Activated naive CD4-positive, alpha-beta T cell treated with anti-CD3 and anti-CD28 coated beads, Interleukin-2, amount 10 ng/mL, durations not matched to agents 7 days and 5 days (primary cell): ENCODE measurements at regions not wholly inside any gene's neighbourhood (a gene's known extent, or its start where the extent isn't known, plus 50 kb on each side); places are given as distances from the start of the nearest gene placed in this dataset.

Experiments used
- CTCF ChIA-PET: fragments of 350-600 bp; sonication (Branson Sonifier 250); formaldehyde crosslinking; loops from one replicate; lab custom pipeline; 2021; ENCODE audit warnings: antibody characterized with exemption; lab: Charles Lee
- DNase-seq: peaks from one replicate; pipeline ENCODE4 v3.0.0-alpha.2; 2020
- H3K27ac Mint-ChIP-seq: one replicate; pipeline ENCODE4 v1.8.0; 2021; ENCODE audit warnings: mild to moderate bottlenecking, moderate library complexity, mixed read lengths
- H3K27me3 Mint-ChIP-seq: one replicate; pipeline ENCODE4 v1.8.0; 2021; ENCODE audit warnings: mild to moderate bottlenecking, mixed read lengths
- H3K36me3 Mint-ChIP-seq: one replicate; pipeline ENCODE4 v1.8.0; 2021; ENCODE audit warnings: mixed read lengths
- H3K4me1 Mint-ChIP-seq: one replicate; pipeline ENCODE4 v1.8.0; 2021; ENCODE audit warnings: mixed read lengths
- H3K4me3 Mint-ChIP-seq: one replicate; pipeline ENCODE4 v1.8.0; 2021; ENCODE audit warnings: mild to moderate bottlenecking, moderate library complexity, mixed read lengths
- H3K9me3 Mint-ChIP-seq: one replicate; pipeline ENCODE4 v1.8.0; 2021; ENCODE audit warnings: mixed read lengths

DNA sequence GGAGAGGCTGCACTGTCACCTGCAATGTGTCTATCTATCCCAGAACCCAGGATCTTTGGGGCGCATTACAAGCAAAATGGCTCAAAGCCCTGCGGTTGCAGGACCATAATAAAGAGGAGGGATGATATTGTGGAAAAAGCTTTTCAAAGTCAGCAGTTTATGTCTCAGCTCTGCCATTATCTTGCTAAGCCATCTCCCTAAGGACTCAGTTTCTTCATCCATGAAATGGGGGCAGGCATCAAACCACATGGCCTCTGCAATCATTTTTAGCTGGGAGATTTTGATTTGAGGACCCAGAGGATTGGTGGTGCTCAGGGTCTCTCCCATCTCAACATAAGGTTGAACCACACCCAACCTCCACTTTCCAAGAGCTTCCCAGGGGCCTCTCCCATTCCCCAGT is 513.8 kb downstream of the MIAT start:
- no peaks in the 10 kb centered on the region for H3K9me3 Mint-ChIP-seq
- no peaks in the 10 kb centered on the region for H3K36me3 Mint-ChIP-seq
- H3K4me1 Mint-ChIP-seq = no peaks in the 10 kb centered on the region
- DNase-seq = no peak
- CTCF ChIA-PET = no interaction called here
- peaks cover 24% of the 10 kb centered on the region for H3K27me3 Mint-ChIP-seq
- H3K27ac Mint-ChIP-seq = no peak overlapping the region
- no peak overlapping the region for H3K4me3 Mint-ChIP-seq

DNA sequence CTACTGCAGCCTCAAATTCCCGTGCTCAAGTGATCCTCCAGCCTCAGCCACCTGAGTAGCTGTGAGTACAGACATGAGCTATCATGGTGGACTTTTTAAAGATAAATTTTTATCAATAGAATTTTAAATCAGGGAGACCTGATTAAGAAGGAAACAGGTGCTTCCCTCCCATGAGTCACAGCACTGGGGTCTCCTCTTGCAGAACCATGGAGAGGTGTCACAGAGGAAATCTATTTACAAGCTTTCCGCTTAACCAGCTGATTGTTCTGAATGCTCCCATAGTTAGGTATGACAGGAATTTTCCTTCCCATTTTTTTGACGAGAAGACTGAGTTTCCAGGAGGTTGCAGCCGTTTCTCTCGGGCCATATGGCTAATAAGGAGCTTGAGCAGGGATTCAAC is 516.1 kb downstream of the MIAT start:
- H3K4me3 Mint-ChIP-seq = no peak overlapping the region
- H3K9me3 Mint-ChIP-seq = no peaks in the 10 kb centered on the region
- H3K27ac Mint-ChIP-seq = no peak overlapping the region
- CTCF ChIA-PET = no interaction called here
- no peak for DNase-seq
- no peaks in the 10 kb centered on the region for H3K4me1 Mint-ChIP-seq
- peaks cover 24% of the 10 kb centered on the region for H3K27me3 Mint-ChIP-seq
- H3K36me3 Mint-ChIP-seq = no peaks in the 10 kb centered on the region

DNA sequence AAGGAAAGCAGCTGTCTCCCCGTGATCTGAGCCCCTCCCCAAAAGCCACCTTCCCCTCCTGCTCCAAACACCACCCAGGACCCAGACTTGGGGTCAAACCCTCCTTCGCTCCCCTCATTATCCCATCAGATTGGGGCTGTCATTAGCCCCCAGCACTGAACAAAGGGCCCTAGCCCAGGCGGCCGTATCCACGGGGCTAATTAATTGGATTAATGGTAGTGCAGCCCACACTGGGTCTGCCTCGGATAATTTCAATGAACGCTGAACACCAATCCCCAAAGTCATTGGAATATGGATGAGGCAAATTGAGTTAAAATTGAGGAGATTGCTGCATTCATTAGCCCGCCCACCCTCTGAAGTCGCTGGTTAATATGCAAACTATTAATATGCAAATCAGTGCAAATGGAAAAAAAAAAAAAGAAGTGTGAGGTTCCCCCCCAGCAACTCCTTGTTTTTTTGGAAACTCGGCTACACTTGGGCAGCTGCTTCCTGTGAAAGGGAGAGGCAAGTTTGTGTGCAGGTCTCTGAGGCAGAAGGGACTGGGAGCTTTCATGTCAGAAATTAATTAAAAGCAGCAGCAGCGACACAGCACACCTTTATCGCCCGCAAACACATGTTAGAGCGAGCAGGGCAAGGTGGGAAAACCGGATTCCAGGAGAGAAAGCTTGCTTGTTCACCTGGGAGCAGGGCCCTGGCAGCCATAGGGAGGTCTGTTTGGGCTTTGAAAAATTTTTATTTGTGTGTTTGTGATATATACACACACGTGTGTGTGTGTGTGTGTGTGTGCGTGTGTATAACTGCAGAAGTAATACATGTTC is 517.8 kb downstream of the MIAT start:
- CTCF ChIA-PET = no interaction called here
- Mint-ChIP-seq H3K4me3 (no peak overlapping the region), H3K27me3 (peaks cover 24% of the 10 kb centered on the region), H3K9me3 (no peaks in the 10 kb centered on the region), H3K36me3 (no peaks in the 10 kb centered on the region), H3K4me1 (no peaks in the 10 kb centered on the region), H3K27ac (no peak overlapping the region)
- DNase-seq = no peak

DNA sequence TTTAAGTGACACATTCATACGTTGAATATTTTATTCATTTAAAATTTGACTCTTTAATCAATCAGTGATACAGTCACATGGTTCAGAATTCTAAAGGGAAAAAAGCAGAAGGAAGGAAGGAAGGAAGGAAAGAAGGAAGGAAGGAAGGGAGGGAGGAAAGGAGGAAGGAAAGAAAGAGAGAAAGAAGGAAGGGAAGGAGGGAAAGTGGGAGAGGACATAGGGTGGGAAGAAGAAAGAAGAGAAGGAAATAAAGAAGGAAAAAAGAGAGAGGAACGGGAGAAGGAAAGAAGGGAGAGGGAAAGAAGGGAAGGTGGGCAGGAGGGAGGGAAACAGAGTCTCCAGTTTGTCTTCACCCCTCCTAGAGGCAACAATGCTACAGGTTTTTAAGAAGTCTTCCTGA is 518.6 kb downstream of the MIAT start:
- H3K36me3 Mint-ChIP-seq = no peaks in the 10 kb centered on the region
- no peak for DNase-seq
- H3K9me3 Mint-ChIP-seq = no peaks in the 10 kb centered on the region
- CTCF ChIA-PET = no interaction called here
- no peaks in the 10 kb centered on the region for H3K4me1 Mint-ChIP-seq
- H3K27me3 Mint-ChIP-seq = peaks cover 24% of the 10 kb centered on the region
- H3K27ac Mint-ChIP-seq = no peak overlapping the region
- H3K4me3 Mint-ChIP-seq = no peak overlapping the region

DNA sequence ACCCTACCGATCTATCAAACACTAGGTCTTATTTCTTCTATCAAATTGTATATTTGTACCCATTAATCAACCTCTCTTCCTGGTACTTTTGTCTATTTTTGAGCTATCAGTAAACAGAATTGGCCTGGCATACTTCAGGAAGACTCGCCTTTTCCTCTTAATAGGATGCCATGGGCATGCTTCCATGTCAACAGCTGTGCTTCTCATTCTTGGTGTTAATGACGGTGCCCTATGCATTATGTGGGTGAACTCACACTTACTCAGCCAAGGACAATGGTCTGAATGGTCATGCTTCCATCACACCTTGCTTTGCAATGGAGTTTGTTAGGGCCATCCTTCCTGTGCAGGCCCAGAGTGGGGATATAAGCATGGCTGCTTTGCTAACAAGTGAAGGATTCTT is 521.8 kb downstream of the MIAT start:
- CTCF ChIA-PET = no interaction called here
- no peaks in the 10 kb centered on the region for H3K36me3 Mint-ChIP-seq
- no peaks in the 10 kb centered on the region for H3K9me3 Mint-ChIP-seq

DNA sequence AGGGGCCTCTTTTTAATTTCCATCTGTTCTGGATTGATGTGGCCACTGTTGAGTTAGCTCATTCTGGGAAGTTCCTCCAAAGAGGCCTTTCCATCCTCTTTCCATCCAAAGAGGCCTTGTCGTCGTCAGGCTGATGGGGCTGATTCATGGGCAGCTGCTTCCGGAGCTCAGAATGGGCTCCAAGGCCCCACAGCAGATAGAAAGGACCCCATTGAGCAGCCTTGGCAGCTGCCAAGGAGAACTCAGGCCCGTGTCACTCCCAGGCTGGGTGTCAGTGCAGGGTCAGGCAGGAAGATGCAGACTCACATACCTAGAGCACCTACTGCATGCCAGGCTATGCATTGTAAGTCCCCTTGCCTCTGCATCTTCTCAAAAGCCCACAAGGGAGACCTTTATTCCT is 524.1 kb downstream of the MIAT start:
- H3K4me1 Mint-ChIP-seq = no peaks in the 10 kb centered on the region
- H3K36me3 Mint-ChIP-seq = no peaks in the 10 kb centered on the region
- no peak overlapping the region for H3K4me3 Mint-ChIP-seq
- H3K9me3 Mint-ChIP-seq = no peaks in the 10 kb centered on the region
- DNase-seq = no peak
- no peaks in the 10 kb centered on the region for H3K27me3 Mint-ChIP-seq
- H3K27ac Mint-ChIP-seq = no peak overlapping the region
- CTCF ChIA-PET = no interaction called here

More for the DNA sequence above, 521.8 kb downstream of the MIAT start:
- no peak for DNase-seq
- H3K4me1 Mint-ChIP-seq = no peaks in the 10 kb centered on the region
- H3K4me3 Mint-ChIP-seq = no peak overlapping the region
- peaks cover 18% of the 10 kb centered on the region for H3K27me3 Mint-ChIP-seq
- H3K27ac Mint-ChIP-seq = no peak overlapping the region

DNA sequence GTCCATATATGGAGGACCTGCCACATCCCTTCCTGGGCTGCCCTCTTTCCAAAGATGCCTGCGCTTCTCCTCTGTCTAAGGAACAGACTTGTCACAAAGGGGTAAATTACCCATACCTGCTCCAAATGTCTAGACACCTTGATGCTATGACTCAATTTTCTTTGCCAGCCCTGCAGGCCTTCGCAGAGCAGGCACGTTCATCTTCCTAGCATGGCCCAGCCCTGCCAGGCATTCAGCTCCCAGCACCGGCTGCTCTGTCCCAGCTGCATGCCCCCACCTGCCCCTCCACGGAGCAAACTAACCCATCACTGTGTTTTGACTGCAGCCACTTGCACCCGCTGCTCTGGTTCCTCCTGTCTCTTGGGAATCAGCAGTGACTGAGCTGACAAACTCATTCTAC is 526.1 kb downstream of the MIAT start:
- no peaks in the 10 kb centered on the region for H3K36me3 Mint-ChIP-seq
- H3K9me3 Mint-ChIP-seq = no peaks in the 10 kb centered on the region
- no peak overlapping the region for H3K27ac Mint-ChIP-seq
- H3K4me1 Mint-ChIP-seq = no peaks in the 10 kb centered on the region
- H3K27me3 Mint-ChIP-seq = no peaks in the 10 kb centered on the region
- no peak for DNase-seq
- CTCF ChIA-PET = no interaction called here
- H3K4me3 Mint-ChIP-seq = no peak overlapping the region

DNA sequence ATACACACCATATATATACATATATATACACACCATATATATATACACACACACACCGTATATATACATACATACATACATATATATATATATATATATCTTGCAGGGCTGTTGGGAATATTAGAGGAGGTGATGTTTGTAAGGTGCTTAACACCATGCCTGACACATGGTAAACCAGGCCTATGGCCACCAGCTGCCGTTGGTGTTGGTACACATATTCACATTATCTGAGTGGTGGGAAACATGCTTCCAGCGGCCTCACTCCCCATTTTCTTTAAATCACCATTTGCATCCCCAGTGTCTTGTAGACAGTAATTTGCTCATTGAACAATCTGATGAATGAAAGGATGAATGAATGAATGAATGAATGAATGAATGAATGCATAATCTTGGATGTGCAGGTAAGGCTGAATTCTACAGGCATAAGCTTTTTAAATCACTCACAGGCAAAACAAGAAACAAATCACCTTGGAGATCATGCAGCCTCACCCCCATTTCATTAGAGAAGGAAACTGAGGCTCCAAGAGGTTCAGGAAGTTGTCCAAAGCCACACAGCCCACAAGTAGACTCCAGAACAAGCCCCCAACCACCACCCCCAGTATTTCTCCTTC is 527.8 kb downstream of the MIAT start:
- H3K36me3 Mint-ChIP-seq = no peaks in the 10 kb centered on the region
- H3K4me3 Mint-ChIP-seq = no peak overlapping the region
- H3K27ac Mint-ChIP-seq = no peak overlapping the region
- H3K9me3 Mint-ChIP-seq = no peaks in the 10 kb centered on the region
- no peaks in the 10 kb centered on the region for H3K4me1 Mint-ChIP-seq
- DNase-seq = no peak
- H3K27me3 Mint-ChIP-seq = no peaks in the 10 kb centered on the region
- CTCF ChIA-PET = no interaction called here

DNA sequence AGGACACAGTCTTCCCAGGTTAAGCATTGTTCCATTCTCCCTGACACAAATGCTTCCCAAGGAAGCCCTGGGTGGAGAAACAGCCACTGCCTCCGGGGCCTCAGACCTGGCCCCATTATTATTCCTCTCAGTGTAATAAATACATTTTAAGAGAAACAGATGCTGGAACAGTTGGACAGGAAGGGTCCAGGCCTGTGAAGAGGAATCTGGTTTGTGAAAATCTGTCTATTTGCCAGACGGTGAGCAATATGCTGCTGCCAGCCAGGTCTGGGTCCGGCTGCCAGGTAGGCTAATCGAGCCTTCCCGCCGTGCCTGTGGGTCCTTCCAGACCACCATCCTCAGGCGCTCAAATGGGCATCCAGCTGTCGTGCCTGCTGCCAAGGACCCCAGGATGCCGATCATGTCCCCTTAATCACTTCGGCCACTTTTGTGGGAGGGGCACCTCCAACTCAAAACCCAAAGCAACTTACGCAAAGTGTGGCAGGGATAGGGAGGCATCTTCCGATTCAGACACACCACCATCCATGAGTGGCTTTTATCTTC is 528.4 kb downstream of the MIAT start:
- Mint-ChIP-seq H3K27ac (no peak overlapping the region), H3K4me3 (no peak overlapping the region), H3K27me3 (no peaks in the 10 kb centered on the region), H3K36me3 (no peaks in the 10 kb centered on the region), H3K9me3 (no peaks in the 10 kb centered on the region), H3K4me1 (no peaks in the 10 kb centered on the region)
- DNase-seq = no peak
- CTCF ChIA-PET = no interaction called here

DNA sequence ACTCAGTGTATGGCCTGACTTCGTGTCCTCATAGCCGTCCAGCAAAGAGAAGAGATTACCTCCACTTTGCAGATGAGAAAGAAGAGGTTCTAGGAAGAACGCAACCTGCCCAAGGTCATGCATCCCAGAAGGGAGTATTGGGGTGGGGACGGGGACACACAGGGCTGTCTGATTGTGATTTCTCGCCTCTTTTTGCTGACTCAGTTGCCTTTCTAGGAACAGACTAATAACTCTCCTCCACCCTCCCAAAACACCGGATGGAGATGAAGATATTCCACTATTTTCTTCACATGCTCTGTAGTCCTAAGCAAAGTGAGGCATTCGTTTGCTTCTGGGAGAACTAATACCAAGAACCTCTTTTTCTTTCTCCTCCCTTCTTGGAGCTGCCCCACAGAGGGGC is 529.3 kb downstream of the MIAT start:
- Mint-ChIP-seq H3K4me1 (no peaks in the 10 kb centered on the region), H3K27me3 (no peaks in the 10 kb centered on the region), H3K36me3 (no peaks in the 10 kb centered on the region), H3K27ac (no peak overlapping the region), H3K9me3 (peaks cover 2% of the 10 kb centered on the region), H3K4me3 (no peak overlapping the region)
- CTCF ChIA-PET = no interaction called here
- no peak for DNase-seq

DNA sequence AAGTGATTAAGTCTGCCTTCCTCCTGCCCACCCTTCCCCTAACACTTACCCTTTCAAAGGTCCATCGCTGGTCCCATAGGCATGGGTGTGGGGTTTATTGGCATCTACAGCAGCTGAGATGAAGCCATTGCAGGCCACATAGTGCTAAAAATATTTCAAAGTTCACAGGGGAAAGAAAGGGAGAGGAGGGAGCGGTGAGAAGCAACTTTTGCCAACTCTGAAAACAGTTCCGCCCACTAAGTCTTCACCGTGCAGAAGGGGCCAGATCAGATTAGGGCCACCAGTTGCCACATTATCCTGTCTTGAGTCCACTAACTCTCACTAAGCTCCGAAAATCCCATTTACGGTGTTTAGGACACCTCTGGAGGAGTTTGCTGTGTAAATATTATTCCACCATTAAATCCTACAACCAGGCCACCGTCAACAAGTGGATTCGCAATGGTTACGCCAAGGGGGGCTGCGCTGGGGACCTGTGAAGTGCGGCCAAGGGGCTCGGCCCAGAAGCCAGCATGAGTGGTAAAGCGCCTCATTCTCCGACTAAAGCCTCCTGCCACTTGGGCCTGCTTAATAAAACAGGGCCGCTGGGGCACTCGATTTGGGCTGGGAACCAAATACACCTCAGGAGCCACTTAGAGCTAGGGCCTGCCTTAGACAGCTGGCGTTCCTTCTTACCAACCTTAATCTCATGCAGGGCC is 534.9 kb downstream of the MIAT start:
- no peaks in the 10 kb centered on the region for H3K36me3 Mint-ChIP-seq
- H3K4me1 Mint-ChIP-seq = no peaks in the 10 kb centered on the region
- H3K27ac Mint-ChIP-seq = no peak overlapping the region
- H3K27me3 Mint-ChIP-seq = no peaks in the 10 kb centered on the region
- H3K4me3 Mint-ChIP-seq = no peak overlapping the region
- H3K9me3 Mint-ChIP-seq = peaks cover 5% of the 10 kb centered on the region
- no peak for DNase-seq
- CTCF ChIA-PET = no interaction called here

DNA sequence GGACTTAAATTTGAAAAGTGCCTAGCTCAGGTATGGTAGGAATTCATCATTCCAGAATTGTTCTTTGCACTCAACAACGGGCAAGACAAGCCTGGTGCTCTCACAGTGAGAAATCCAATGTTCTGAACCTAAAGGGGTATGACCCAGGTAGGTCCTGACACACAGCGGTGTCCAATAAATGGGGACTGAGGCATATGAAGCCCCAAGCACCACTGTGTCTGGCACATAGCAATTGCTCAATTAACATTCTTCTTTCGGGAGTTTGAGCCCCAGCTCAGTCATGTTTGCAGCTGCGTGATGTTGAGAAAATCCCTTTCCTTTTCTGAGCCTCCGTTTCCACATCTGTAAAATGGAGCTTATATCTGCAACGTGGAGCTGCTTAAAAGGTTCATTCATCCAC is 535.8 kb downstream of the MIAT start:
- no peak for DNase-seq
- Mint-ChIP-seq H3K9me3 (peaks cover 6% of the 10 kb centered on the region), H3K27me3 (no peaks in the 10 kb centered on the region), H3K36me3 (no peaks in the 10 kb centered on the region), H3K27ac (no peak overlapping the region), H3K4me1 (no peaks in the 10 kb centered on the region), H3K4me3 (no peak overlapping the region)
- CTCF ChIA-PET = no interaction called here

DNA sequence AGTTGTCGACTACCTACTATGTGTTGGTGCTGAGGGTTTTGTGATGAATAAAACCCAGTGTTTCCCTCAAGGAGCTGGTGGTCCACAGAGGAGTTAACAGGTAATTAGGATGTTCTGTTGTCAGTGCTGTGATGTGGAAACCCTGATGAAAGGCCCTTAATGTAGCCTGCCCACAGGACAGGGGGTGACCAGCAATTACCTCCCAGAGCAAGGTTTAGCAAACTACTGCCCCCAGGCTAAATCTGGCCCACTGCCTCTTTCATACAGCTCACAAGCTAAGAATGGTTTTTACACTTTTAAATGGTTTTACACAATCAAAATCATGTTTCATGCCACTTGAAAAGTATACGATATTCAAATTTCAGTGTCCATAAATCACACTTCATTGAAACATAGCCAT is 536.2 kb downstream of the MIAT start:
- CTCF ChIA-PET = no interaction called here

DNA sequence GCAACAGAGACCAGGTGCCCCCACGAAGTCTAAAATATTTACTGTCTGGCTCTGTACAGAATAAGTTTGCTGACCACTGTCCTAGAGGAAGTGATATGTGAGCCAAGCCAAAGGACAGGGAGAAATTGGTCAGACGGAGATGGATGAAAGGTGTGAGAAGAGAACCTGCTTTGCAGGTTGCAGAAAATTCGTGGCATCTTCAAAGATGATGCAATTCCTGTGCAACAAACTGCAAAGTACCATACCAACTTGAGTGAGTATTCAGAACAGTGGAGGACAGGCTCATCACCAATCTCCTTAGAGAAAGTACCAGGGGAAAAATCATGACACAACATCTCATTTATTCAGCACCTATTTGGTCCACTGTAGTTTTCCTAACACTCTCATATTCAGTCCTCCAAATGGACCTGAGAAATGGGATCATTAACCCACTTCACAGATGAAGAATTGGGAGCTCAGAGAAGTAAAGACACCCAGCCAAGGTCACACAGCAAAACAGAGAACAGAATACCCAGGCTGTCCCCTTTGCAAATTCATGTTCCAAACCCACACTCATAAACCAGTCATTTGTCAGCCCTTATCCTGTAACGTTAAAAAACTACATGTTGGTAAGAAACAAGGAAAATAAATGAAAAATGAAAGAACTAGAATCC is 536.8 kb downstream of the MIAT start:
- Mint-ChIP-seq H3K27ac (no peak overlapping the region), H3K36me3 (no peaks in the 10 kb centered on the region), H3K4me1 (no peaks in the 10 kb centered on the region), H3K27me3 (no peaks in the 10 kb centered on the region), H3K4me3 (no peak overlapping the region), H3K9me3 (peaks cover 6% of the 10 kb centered on the region)
- DNase-seq = no peak
- CTCF ChIA-PET = no interaction called here

More for the DNA sequence above, 536.2 kb downstream of the MIAT start:
- Mint-ChIP-seq H3K4me1 (no peaks in the 10 kb centered on the region), H3K9me3 (peaks cover 6% of the 10 kb centered on the region), H3K4me3 (no peak overlapping the region), H3K27me3 (no peaks in the 10 kb centered on the region), H3K27ac (no peak overlapping the region), H3K36me3 (no peaks in the 10 kb centered on the region)
- DNase-seq = no peak
